Panc1 (cell line): ENCODE measurements at regions not wholly inside any gene's neighbourhood (a gene's known extent, or its start where the extent isn't known, plus 50 kb on each side); places are given as distances from the start of the nearest gene placed in this dataset.
"Not testable (repeated sequence)": the region's sequence is repeated elsewhere in the genome, so short reads cannot be mapped to it uniquely, and the experiment has no call there.

ENCODE experiments used
- CTCF ChIP-seq: fragments of 450-650 bp; IDR thresholded peaks from 2 replicates; pipeline ENCODE4 v1.5.1; 2017; ENCODE audit warnings: mild to moderate bottlenecking
- POLR2AphosphoS5 ChIP-seq: IDR thresholded peaks from 2 replicates; pipeline ENCODE4 v1.6.1; 2012; ENCODE audit warnings: mild to moderate bottlenecking, low read depth, low read length, moderate library complexity
- SIN3A ChIP-seq: IDR thresholded peaks from 2 replicates; pipeline ENCODE4 v1.6.1; 2012; ENCODE audit warnings: low read depth, mild to moderate bottlenecking, low read length, moderate library complexity, borderline replicate concordance; ENCODE audit not compliant: insufficient read depth
- TCF7L2 ChIP-seq: IDR thresholded peaks from 2 replicates; pipeline ENCODE4 v1.6.1; 2011; ENCODE audit warnings: mild to moderate bottlenecking, low read depth, low read length, inconsistent platforms
- TF ChIP-seq, protein P1 (sequence below), 2 experiments: IDR thresholded peaks; 2 replicates each; pipeline ENCODE4 v1.6.1; 2011 to 2012; ENCODE audit warnings: low read depth in 2 of 2, control low read depth in 1 of 2, low read length in 1 of 2, mild to moderate bottlenecking in 1 of 2, moderate library complexity in 1 of 2; ENCODE audit not compliant: insufficient read depth in 1 of 2

GRCh38 chr16:14016362-14016761, 54.8 kb upstream of the MRTFB start:
- TF ChIP-seq CTCF, POLR2AphosphoS5, TCF7L2, SIN3A: not testable (repeated sequence)
- TF ChIP-seq, protein P1, sequence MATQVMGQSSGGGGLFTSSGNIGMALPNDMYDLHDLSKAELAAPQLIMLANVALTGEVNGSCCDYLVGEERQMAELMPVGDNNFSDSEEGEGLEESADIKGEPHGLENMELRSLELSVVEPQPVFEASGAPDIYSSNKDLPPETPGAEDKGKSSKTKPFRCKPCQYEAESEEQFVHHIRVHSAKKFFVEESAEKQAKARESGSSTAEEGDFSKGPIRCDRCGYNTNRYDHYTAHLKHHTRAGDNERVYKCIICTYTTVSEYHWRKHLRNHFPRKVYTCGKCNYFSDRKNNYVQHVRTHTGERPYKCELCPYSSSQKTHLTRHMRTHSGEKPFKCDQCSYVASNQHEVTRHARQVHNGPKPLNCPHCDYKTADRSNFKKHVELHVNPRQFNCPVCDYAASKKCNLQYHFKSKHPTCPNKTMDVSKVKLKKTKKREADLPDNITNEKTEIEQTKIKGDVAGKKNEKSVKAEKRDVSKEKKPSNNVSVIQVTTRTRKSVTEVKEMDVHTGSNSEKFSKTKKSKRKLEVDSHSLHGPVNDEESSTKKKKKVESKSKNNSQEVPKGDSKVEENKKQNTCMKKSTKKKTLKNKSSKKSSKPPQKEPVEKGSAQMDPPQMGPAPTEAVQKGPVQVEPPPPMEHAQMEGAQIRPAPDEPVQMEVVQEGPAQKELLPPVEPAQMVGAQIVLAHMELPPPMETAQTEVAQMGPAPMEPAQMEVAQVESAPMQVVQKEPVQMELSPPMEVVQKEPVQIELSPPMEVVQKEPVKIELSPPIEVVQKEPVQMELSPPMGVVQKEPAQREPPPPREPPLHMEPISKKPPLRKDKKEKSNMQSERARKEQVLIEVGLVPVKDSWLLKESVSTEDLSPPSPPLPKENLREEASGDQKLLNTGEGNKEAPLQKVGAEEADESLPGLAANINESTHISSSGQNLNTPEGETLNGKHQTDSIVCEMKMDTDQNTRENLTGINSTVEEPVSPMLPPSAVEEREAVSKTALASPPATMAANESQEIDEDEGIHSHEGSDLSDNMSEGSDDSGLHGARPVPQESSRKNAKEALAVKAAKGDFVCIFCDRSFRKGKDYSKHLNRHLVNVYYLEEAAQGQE (IDR thresholded peaks at IDR 0.05; ENCODE audit: insufficient read depth in 1 of 2, low read depth in 2 of 2, low read length in 1 of 2) = not testable (repeated sequence)
